Dermis blood vessel endothelial cell (primary cell): ENCODE measurements at regions not wholly inside any gene's neighbourhood (a gene's known extent, or its start where the extent isn't known, plus 50 kb on each side); places are given as distances from the start of the nearest gene placed in this dataset.

Source experiments
- DNase-seq: peaks from one replicate; pipeline ENCODE4 v3.0.0; 2010

GRCh38 chr3:147760085-147760484 lies 350.9 kb downstream of the ZIC1 start:
- DNase-seq = no peak

- DNase-seq = no peak
Observed at GRCh38 chr3:147760941-147761340, 351.8 kb downstream of the ZIC1 start.

- no peak for DNase-seq
Observed at GRCh38 chr3:147773116-147773630, 364.0 kb downstream of the ZIC1 start.

- no peak for DNase-seq
Observed at GRCh38 chr3:147775411-147775810, 366.2 kb downstream of the ZIC1 start.

- no peak for DNase-seq
Observed at GRCh38 chr3:147775816-147776530, 366.8 kb downstream of the ZIC1 start.

- DNase-seq = no peak
Observed at GRCh38 chr3:147793841-147794240, 384.7 kb downstream of the ZIC1 start.

- no peak for DNase-seq
Observed at GRCh38 chr3:147794596-147794995, 385.4 kb downstream of the ZIC1 start.

GRCh38 chr3:147795418-147795817 lies 386.3 kb downstream of the ZIC1 start:
- no peak for DNase-seq

GRCh38 chr3:147797095-147797494 lies 387.9 kb downstream of the ZIC1 start:
- peak; percentile 28 for DNase-seq

GRCh38 chr3:147799601-147800000 lies 390.4 kb downstream of the ZIC1 start:
- peak; percentile 11 for DNase-seq

GRCh38 chr3:147807776-147808175 lies 398.6 kb downstream of the ZIC1 start:
- DNase-seq = no peak

- no peak for DNase-seq
Observed at GRCh38 chr3:147809206-147809605, 400.0 kb downstream of the ZIC1 start.

GRCh38 chr3:147812186-147812911 lies 403.2 kb downstream of the ZIC1 start:
- peak; percentile 89 for DNase-seq

- DNase-seq = peak; percentile 34
Observed at GRCh38 chr3:147813256-147813655, 404.1 kb downstream of the ZIC1 start.

- DNase-seq = peak; percentile 84
Observed at GRCh38 chr3:147816752-147817151, 407.6 kb downstream of the ZIC1 start.

- no peak for DNase-seq
Observed at GRCh38 chr3:147832611-147833010, 423.4 kb downstream of the ZIC1 start.

- DNase-seq = no peak
Observed at GRCh38 chr3:147836330-147836729, 427.2 kb downstream of the ZIC1 start.

GRCh38 chr3:147838652-147839051 lies 429.5 kb downstream of the ZIC1 start:
- peak; percentile 22 for DNase-seq

GRCh38 chr3:147843331-147843730 lies 434.2 kb downstream of the ZIC1 start:
- DNase-seq = no peak

- no peak for DNase-seq
Observed at GRCh38 chr3:147846293-147846692, 437.1 kb downstream of the ZIC1 start.

- DNase-seq = no peak
Observed at GRCh38 chr3:147846854-147847478, 437.8 kb downstream of the ZIC1 start.

- no peak for DNase-seq
Observed at GRCh38 chr3:147851062-147851461, 441.9 kb downstream of the ZIC1 start.

GRCh38 chr3:147854542-147854941 lies 445.4 kb downstream of the ZIC1 start:
- DNase-seq = no peak
